B cell (primary cell): ENCODE measurements at regions not wholly inside any gene's neighbourhood (a gene's known extent, or its start where the extent isn't known, plus 50 kb on each side); places are given as distances from the start of the nearest gene placed in this dataset.

Experiments
- ATAC-seq: fragments of 200-7000 bp; cut with Tn5 transposase; one replicate; pipeline ENCODE4 v1.10.0; 2021; ENCODE audit warnings: low read depth, mild to moderate bottlenecking, moderate number of reproducible peaks, moderate library complexity
- CTCF ChIA-PET: fragments of 350-600 bp; sonication (Branson Sonifier 250); formaldehyde crosslinking; loops from one replicate; lab custom pipeline; 2021; ENCODE audit warnings: antibody characterized with exemption, inconsistent platforms; lab: Charles Lee
- POLR2A ChIA-PET: fragments of 350-600 bp; sonication (Branson Sonifier 250); formaldehyde crosslinking; loops from one replicate; lab custom pipeline; 2021; ENCODE audit warnings: antibody characterized with exemption; lab: Charles Lee
- DNase-seq: peaks from one replicate; pipeline ENCODE4 v3.0.0; 2013
- H2AFZ ChIP-seq: 2 replicates; pipeline ENCODE4 v1.6.1; 2012; ENCODE audit warnings: mild to moderate bottlenecking, low read depth, low read length; ENCODE audit not compliant: insufficient read depth, poor library complexity, severe bottlenecking
- H3K27ac ChIP-seq, 2 donors: 1 replicate in 1 of 2; 2 replicates in 1 of 2; pipeline ENCODE4 v1.5.1; 2012 to 2013; ENCODE audit warnings: low read length in 2 of 2, mild to moderate bottlenecking in 2 of 2, moderate library complexity in 1 of 2
- H3K27me3 ChIP-seq, 4 experiments: fragments of 200-600 bp in 1 of 4; sonication (generic) in 1 of 4; replicated peaks in 1 of 4; 1 replicate in 2 of 4; 2 replicates in 2 of 4; pipeline versions ENCODE4 v1.6.1 to v1.7.0; 2013 to 2016; ENCODE audit warnings: low read length in 3 of 4, mild to moderate bottlenecking in 2 of 4, mixed read lengths in 1 of 4, moderate library complexity in 1 of 4; ENCODE audit not compliant: insufficient read depth in 4 of 4, control insufficient read depth in 3 of 4; ENCODE audit errors: control extremely low read depth in 1 of 4
- H3K36me3 ChIP-seq, 2 experiments: replicated peaks in 1 of 2; 1 replicate in 1 of 2; 2 replicates in 1 of 2; pipeline versions ENCODE4 v1.6.1 to v1.7.1; 2013; ENCODE audit warnings: low read length in 1 of 2; ENCODE audit not compliant: insufficient read depth in 2 of 2, control insufficient read depth in 1 of 2; ENCODE audit errors: control extremely low read depth in 1 of 2, extremely low read depth in 1 of 2
- H3K4me1 ChIP-seq, 2 donors: fragments of 200-600 bp in 1 of 2; sonication (generic) in 1 of 2; 1 replicate in 1 of 2; 2 replicates in 1 of 2; pipeline versions ENCODE4 v1.5.1 to v1.6.1; 2013 to 2017; ENCODE audit warnings: low read length in 2 of 2; ENCODE audit not compliant: control insufficient read depth in 2 of 2, insufficient read depth in 2 of 2
- H3K4me2 ChIP-seq: replicated peaks from 2 replicates; pipeline ENCODE3; 2012; ENCODE audit warnings: mild to moderate bottlenecking, low read depth, low read length; ENCODE audit not compliant: poor library complexity, severe bottlenecking
- H3K4me3 ChIP-seq, 5 experiments: fragments of 200-600 bp in 1 of 5; sonication (generic) in 1 of 5; 1 replicate in 3 of 5; 2 replicates in 2 of 5; pipeline versions ENCODE4 v1.5.1 to v1.7.0; 2011 to 2016; ENCODE audit warnings: low read length in 4 of 5, mild to moderate bottlenecking in 4 of 5, low read depth in 2 of 5, control low read depth in 1 of 5, moderate library complexity in 1 of 5; ENCODE audit not compliant: insufficient read depth in 1 of 5; ENCODE audit errors: control extremely low read depth in 1 of 5, extremely low read depth in 1 of 5
- H3K79me2 ChIP-seq: fragments of 200-600 bp; sonication (generic); one replicate; pipeline ENCODE4 v1.6.0; 2016; ENCODE audit warnings: low read length; ENCODE audit not compliant: control insufficient read depth, insufficient read depth
- H3K9ac ChIP-seq: fragments of 200-600 bp; sonication (generic); 2 replicates; pipeline ENCODE4 v1.6.1; 2017; ENCODE audit warnings: mild to moderate bottlenecking, low read length, moderate library complexity
- H3K9me3 ChIP-seq, 3 donors: one replicate each; pipeline versions ENCODE4 v1.6.1 to v1.7.1; 2013; ENCODE audit warnings: low read length in 2 of 3; ENCODE audit not compliant: control insufficient read depth in 2 of 3, insufficient read depth in 1 of 3; ENCODE audit errors: control extremely low read depth in 1 of 3
- H4K20me1 ChIP-seq: 2 replicates; pipeline ENCODE4 v1.6.0; 2012; ENCODE audit warnings: mild to moderate bottlenecking, low read length; ENCODE audit not compliant: insufficient read depth, control insufficient read depth, poor library complexity, severe bottlenecking
- H3K27ac Mint-ChIP-seq: one replicate; pipeline ENCODE4 v1.8.0; 2021; ENCODE audit warnings: mixed read lengths
- H3K27me3 Mint-ChIP-seq: one replicate; pipeline ENCODE4 v1.8.0; 2021; ENCODE audit warnings: mixed read lengths
- H3K4me1 Mint-ChIP-seq: one replicate; pipeline ENCODE4 v1.8.0; 2021; ENCODE audit warnings: mixed read lengths
- H3K4me3 Mint-ChIP-seq: one replicate; pipeline ENCODE4 v1.8.0; 2021; ENCODE audit warnings: mixed read lengths
- H3K9me3 Mint-ChIP-seq: one replicate; pipeline ENCODE4 v1.8.0; 2022; ENCODE audit warnings: mixed read lengths; ENCODE audit not compliant: insufficient read depth
- CTCF ChIP-seq: fragments of 200-600 bp; IDR thresholded peaks from one replicate; pipeline ENCODE4 v1.8.0; 2022; ENCODE audit warnings: antibody characterized with exemption, mild to moderate bottlenecking
- EZH2 ChIP-seq: IDR thresholded peaks from 2 replicates; pipeline ENCODE4 v1.6.1; 2012; ENCODE audit warnings: borderline replicate concordance, low read depth, mild to moderate bottlenecking, moderate library complexity, low read length; ENCODE audit not compliant: insufficient read depth, poor library complexity, severe bottlenecking
- WGBS: methylation state at CpG from one replicate; pipeline ENCODE4 v1.1.5; 2013; ENCODE audit warnings: missing lambda C conversion rate; ENCODE audit not compliant: insufficient coverage; 5-methylcytosine and 5-hydroxymethylcytosine counted together
- intact Hi-C: fragments of 100-400 bp; cut with micrococcal nuclease; formaldehyde crosslinking; loops from one replicate; pipeline ENCODE4 v1.10.0; 2022

GRCh38 chr5:74500110-74500917 is 140.2 kb downstream of the ENC1 start:
- Histone ChIP-seq H3K4me1 (no peaks in the 10 kb centered on the region), H3K4me3 (no peak overlapping the region), H3K36me3 (no peaks in the 10 kb centered on the region), H3K27ac (no peak overlapping the region), H2AFZ (no peak overlapping the region), H3K9me3 (no peaks in the 10 kb centered on the region), H3K27me3 (no peaks in the 10 kb centered on the region), H3K79me2 (no peaks in the 10 kb centered on the region), H4K20me1 (no peaks in the 10 kb centered on the region), H3K9ac (no peak overlapping the region), H3K4me2 (no peak overlapping the region)
- ChIA-PET POLR2A (no interaction called here), CTCF (interaction anchor here (0.7 to 0.8 kb wide), 2 partner anchors 68 to 553 kb away, joined by 3 to 4 read pairs; no protein-coding TSS in a partner anchor)
- Mint-ChIP-seq H3K4me1 (no peaks in the 10 kb centered on the region), H3K27ac (no peak overlapping the region), H3K9me3 (no peaks in the 10 kb centered on the region), H3K4me3 (no peak overlapping the region), H3K27me3 (peaks cover 6% of the 10 kb centered on the region)
- no peak for DNase-seq
- 81% methylated on average over 4 of the region's 9 CpGs for WGBS
- intact Hi-C loops = no loop called here
- ATAC-seq = no peak
- TF ChIP-seq EZH2 = no peak
- no peak for TF ChIP-seq CTCF

- POLR2A ChIA-PET = no interaction called here
- Histone ChIP-seq H3K79me2 (no peaks in the 10 kb centered on the region), H3K4me3 (no peak overlapping the region), H3K27me3 (peaks cover 0 to 2% (median 0%) of the 10 kb centered on the region in 4 experiments), H3K9ac (no peak overlapping the region), H4K20me1 (no peaks in the 10 kb centered on the region), H3K4me1 (no peaks in the 10 kb centered on the region), H3K27ac (no peak overlapping the region), H3K36me3 (no peaks in the 10 kb centered on the region), H3K4me2 (no peak overlapping the region), H3K9me3 (no peaks in the 10 kb centered on the region), H2AFZ (no peak overlapping the region)
- no peak for DNase-seq
- intact Hi-C loops = no loop called here
- H3K27me3 Mint-ChIP-seq = peaks cover 4% of the 10 kb centered on the region
- ATAC-seq = no peak
- no peak overlapping the region for H3K27ac Mint-ChIP-seq
- no peaks in the 10 kb centered on the region for H3K4me1 Mint-ChIP-seq
- no peak overlapping the region for H3K4me3 Mint-ChIP-seq
- no peaks in the 10 kb centered on the region for H3K9me3 Mint-ChIP-seq
- TF ChIP-seq CTCF = no peak
- CTCF ChIA-PET = interaction anchor here (0.7 to 0.8 kb wide), 2 partner anchors 69 to 552 kb away, joined by 3 to 4 read pairs; no protein-coding TSS in a partner anchor
- 67% methylated on average over 1 of the region's 4 CpGs for WGBS
Measured at GRCh38 chr5:74499256-74500050, 141.1 kb downstream of the ENC1 start.
